D721Med (cell line): ENCODE measurements at regions not wholly inside any gene's neighbourhood (a gene's known extent, or its start where the extent isn't known, plus 50 kb on each side); places are given as distances from the start of the nearest gene placed in this dataset.
"Not testable (repeated sequence)": the region's sequence is repeated elsewhere in the genome, so short reads cannot be mapped to it uniquely, and the experiment has no call there.

ENCODE experiments used
- DNase-seq: peaks from one replicate; pipeline ENCODE4 v3.0.0; 2011; ENCODE audit warnings: low spot score; ENCODE audit not compliant: insufficient read length
- FAIRE-seq: peaks from 2 replicates; lab custom pipeline; 2011; peaks lifted over from hg19 to GRCh38; lab: Jason Lieb, UNC
- TF ChIP-seq, protein P1 (sequence below): IDR thresholded peaks from 2 replicates; pipeline ENCODE4 v1.5.1; 2012; ENCODE audit warnings: mild to moderate bottlenecking, control low read depth; ENCODE audit not compliant: insufficient read depth; ENCODE audit errors: missing control alignments

DNA sequence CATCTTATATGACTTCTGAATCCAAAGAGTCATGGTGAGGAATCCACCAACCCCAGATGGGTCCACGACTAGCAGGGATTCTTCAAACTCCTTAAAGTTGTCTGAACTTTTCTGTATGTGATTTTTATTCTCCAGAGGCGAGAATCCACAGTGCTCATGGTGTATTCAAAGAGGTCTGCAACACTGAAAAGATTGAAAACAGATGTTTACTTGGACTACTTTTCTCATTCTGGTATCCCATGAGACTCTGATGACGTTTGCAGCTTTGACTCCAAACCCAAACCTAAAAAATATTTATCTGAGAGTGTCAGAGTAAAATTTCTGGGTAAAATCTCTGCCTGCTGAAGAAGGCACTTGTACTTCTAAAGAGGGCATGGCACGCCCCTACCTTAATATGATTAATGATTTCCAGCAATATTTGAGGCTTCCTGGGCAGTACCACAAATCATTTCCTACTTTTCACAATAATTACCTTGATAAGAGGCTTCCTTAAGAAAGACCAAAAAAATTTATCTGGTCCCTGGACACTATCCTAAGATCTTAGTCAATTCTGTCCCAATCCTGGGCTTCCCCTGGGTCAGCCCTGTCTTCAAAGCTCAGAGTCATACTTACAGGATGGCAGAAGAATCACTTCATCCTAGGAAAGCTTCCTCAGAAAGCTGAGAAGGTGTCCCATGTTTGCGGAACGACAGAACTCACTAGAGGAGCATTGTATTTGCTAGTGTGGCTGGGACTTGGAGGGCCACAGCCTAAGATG is 76.5 kb upstream of the MAP10 start:
- DNase-seq (no peak), FAIRE-seq (no peak)
- TF ChIP-seq, protein P1, sequence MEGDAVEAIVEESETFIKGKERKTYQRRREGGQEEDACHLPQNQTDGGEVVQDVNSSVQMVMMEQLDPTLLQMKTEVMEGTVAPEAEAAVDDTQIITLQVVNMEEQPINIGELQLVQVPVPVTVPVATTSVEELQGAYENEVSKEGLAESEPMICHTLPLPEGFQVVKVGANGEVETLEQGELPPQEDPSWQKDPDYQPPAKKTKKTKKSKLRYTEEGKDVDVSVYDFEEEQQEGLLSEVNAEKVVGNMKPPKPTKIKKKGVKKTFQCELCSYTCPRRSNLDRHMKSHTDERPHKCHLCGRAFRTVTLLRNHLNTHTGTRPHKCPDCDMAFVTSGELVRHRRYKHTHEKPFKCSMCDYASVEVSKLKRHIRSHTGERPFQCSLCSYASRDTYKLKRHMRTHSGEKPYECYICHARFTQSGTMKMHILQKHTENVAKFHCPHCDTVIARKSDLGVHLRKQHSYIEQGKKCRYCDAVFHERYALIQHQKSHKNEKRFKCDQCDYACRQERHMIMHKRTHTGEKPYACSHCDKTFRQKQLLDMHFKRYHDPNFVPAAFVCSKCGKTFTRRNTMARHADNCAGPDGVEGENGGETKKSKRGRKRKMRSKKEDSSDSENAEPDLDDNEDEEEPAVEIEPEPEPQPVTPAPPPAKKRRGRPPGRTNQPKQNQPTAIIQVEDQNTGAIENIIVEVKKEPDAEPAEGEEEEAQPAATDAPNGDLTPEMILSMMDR, result no peak

DNA sequence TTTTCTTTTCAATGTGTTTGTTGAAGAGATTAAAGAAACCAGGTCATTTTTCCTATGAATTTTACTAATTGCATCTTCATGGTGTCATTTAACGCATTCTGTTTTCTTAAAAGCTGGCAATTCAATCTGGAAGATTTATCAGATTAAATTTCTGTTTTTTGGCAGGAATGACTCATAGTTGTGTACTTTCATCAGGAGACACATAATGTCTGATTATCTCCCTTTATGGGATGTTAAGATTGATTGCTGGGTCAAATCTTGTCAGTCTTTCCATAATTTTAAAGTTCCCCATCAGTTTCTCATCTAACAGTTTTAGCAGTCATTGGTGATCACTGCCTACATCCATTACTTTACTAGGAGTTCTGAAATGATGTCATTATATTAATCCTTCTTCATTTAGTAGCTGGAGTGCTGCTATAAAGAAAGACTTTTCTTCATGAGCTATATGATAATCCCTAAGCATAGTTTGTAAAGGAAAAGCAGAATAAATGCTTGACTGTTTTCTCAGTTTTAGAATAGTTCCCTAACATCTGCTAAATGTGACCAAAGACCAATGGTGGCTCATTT is 72.8 kb upstream of the MAP10 start:
- TF ChIP-seq, protein P1, result no peak
- no peak for DNase-seq
- peak; percentile 21 for FAIRE-seq

GRCh38 chr1:232737917-232738316 is 67.3 kb upstream of the MAP10 start:
- FAIRE-seq (peak; percentile 44), DNase-seq (no peak)
- TF ChIP-seq, protein P1, result no peak

- FAIRE-seq (no peak), DNase-seq (no peak)
- TF ChIP-seq, protein P1, result no peak
Measured at GRCh38 chr1:232743999-232744398, 61.2 kb upstream of the MAP10 start.

- DNase-seq, result no peak
- FAIRE-seq, result no peak
- TF ChIP-seq, protein P1, result no peak
Measured at GRCh38 chr1:232744847-232745246, 60.4 kb upstream of the MAP10 start.

DNA sequence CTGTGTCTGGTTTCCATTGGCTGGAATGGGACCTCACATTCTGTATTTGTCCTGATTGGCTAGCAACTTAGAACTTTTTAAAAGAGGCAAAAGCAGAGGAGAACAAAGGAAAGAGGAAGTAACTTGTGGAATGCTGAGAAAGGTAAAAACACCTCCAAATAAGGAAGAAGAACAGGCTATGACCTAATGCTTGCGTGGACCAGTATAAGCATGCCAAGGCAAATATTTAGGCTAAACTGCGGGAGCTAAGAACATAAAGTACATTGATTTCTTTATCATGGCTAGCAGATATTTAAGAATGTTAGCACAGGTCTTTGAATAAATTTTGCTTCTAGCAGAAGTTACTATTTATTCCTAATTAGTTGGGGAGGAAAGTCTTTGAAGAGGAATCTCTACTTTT is 59.5 kb upstream of the MAP10 start:
- not testable (repeated sequence) for FAIRE-seq, DNase-seq

DNA sequence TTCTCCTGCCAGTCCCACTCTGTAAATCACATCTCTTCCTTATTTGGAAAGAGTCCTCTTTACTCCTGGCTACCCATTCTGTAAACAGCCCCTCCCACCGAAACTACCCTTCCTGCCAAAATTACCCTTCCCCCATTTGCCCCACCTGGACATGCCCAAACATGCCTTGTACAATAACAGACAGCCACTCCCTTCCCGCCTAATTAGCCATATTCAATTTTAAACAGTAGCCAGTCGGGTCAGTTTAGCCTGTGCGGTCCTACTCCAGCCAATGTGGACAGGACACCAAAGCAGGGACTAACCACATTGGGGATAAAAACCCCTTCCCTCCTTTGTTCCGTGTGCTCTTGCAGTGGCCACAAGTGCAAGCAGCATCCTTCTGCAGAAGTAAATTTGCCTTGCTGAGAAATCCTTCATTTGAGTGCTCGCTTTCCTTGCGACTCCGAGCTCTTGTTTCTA is 56.3 kb upstream of the MAP10 start:
- TF ChIP-seq, protein P1, result no peak
- DNase-seq, result no peak
- FAIRE-seq, result no peak
